ENCODE measurements at regions not wholly inside any gene's neighbourhood (a gene's known extent, or its start where the extent isn't known, plus 50 kb on each side); places are given as distances from the start of the nearest gene placed in this dataset.

GRCh38 chr13:91086936-91087716 is 260.4 kb upstream of the MIR17HG start:
- no peaks in the 10 kb centered on the region for H3K36me3 Mint-ChIP-seq
- ATAC-seq (no peak), DNase-seq (ENCODE audit: low spot score) (no peak)
- H3K27ac Mint-ChIP-seq: no peak overlapping the region
- no peak for TF ChIP-seq E2F4 (CRISPR knock-in tag; IDR thresholded peaks at IDR 0.05; ENCODE audit: borderline replicate concordance, low read depth)
- no peak for TF ChIP-seq CBFB (CRISPR knock-in tag; IDR thresholded peaks at IDR 0.05; ENCODE audit: low read depth)
- TF ChIP-seq ZNF138 (CRISPR knock-in tag; conservative IDR thresholded peaks at IDR 0.05): no peak
- TF ChIP-seq NFE2L1 (CRISPR knock-in tag; IDR thresholded peaks at IDR 0.05): no peak
- TF ChIP-seq ETV6 (CRISPR knock-in tag; IDR thresholded peaks at IDR 0.05): no peak
- no peak for TF ChIP-seq ATF3 (CRISPR knock-in tag; conservative IDR thresholded peaks at IDR 0.05)
- no peak for TF ChIP-seq FOXP1 (CRISPR knock-in tag; IDR thresholded peaks at IDR 0.05; ENCODE audit: borderline replicate concordance)
- no peak for TF ChIP-seq ATF2 (CRISPR knock-in tag; IDR thresholded peaks at IDR 0.05; ENCODE audit: borderline replicate concordance, low read depth)
- no peak for TF ChIP-seq ATF1 (CRISPR knock-in tag; IDR thresholded peaks at IDR 0.05)
- no peak for TF ChIP-seq TEAD4 (CRISPR knock-in tag; IDR thresholded peaks at IDR 0.05)
- no peak for TF ChIP-seq ESRRA (CRISPR knock-in tag; IDR thresholded peaks at IDR 0.05; ENCODE audit: borderline replicate concordance)
- TF ChIP-seq FOXK1 (CRISPR knock-in tag; IDR thresholded peaks at IDR 0.05): no peak
- POLR2A ChIA-PET: no interaction called here
- CTCF ChIA-PET: interaction anchor here (1.1 kb wide), 1 partner anchor 9 kb away, joined by 3 read pairs; no protein-coding TSS in a partner anchor
- H3K27me3 Mint-ChIP-seq (ENCODE audit: low read depth): no peaks in the 10 kb centered on the region
- H3K4me1 Mint-ChIP-seq: peaks cover 23% of the 10 kb centered on the region
- no peak overlapping the region for H3K4me3 Mint-ChIP-seq
- H3K9me3 Mint-ChIP-seq: no peaks in the 10 kb centered on the region

- Mint-ChIP-seq H3K9me3 (no peaks in the 10 kb centered on the region), H3K4me1 (peaks cover 14% of the 10 kb centered on the region), H3K27ac (no peak overlapping the region), H3K36me3 (no peaks in the 10 kb centered on the region), H3K27me3 (ENCODE audit: low read depth) (no peaks in the 10 kb centered on the region), H3K4me3 (no peak overlapping the region)
- ChIA-PET CTCF (no interaction called here), POLR2A (no interaction called here)
- DNase-seq (ENCODE audit: low spot score): no peak
- TF ChIP-seq ATF1 (CRISPR knock-in tag; IDR thresholded peaks at IDR 0.05) (no peak), USF2 (CRISPR knock-in tag; IDR thresholded peaks at IDR 0.05) (no peak), ZNF396 (CRISPR knock-in tag; IDR thresholded peaks at IDR 0.05; ENCODE audit: borderline replicate concordance) (no peak), MLX (CRISPR knock-in tag; IDR thresholded peaks at IDR 0.05) (no peak), FOXP1 (CRISPR knock-in tag; IDR thresholded peaks at IDR 0.05; ENCODE audit: borderline replicate concordance) (no peak), ZMAT4 (CRISPR knock-in tag; IDR thresholded peaks at IDR 0.05) (no peak)
- ATAC-seq: no peak
These were observed 250.2 kb upstream of the MIR17HG start for GRCh38 chr13:91097269-91097668.

GRCh38 chr13:91099877-91100276 is 247.6 kb upstream of the MIR17HG start:
- Mint-ChIP-seq H3K27me3 (ENCODE audit: low read depth) (no peaks in the 10 kb centered on the region), H3K9me3 (no peaks in the 10 kb centered on the region), H3K27ac (no peak overlapping the region), H3K4me1 (peaks cover 7% of the 10 kb centered on the region), H3K36me3 (no peaks in the 10 kb centered on the region), H3K4me3 (no peak overlapping the region)
- no peak for TF ChIP-seq ZBTB21 (CRISPR knock-in tag; IDR thresholded peaks at IDR 0.05; ENCODE audit: borderline replicate concordance)
- 0 out of 2 replicates have a peak, but pooled peaks have one; percentile 47 for TF ChIP-seq HMGA2 (CRISPR knock-in tag; IDR thresholded peaks at IDR 0.05)
- ATAC-seq (no peak), DNase-seq (ENCODE audit: low spot score) (no peak)
- ChIA-PET POLR2A (no interaction called here), CTCF (no interaction called here)
